Activated CD8-positive, alpha-beta T cell treated with anti-CD3 and anti-CD28 coated beads for 36 hours (primary cell): ENCODE measurements at regions not wholly inside any gene's neighbourhood (a gene's known extent, or its start where the extent isn't known, plus 50 kb on each side); places are given as distances from the start of the nearest gene placed in this dataset.

ENCODE experiments used
- ATAC-seq: fragments of 200-7000 bp; cut with Tn5 transposase; one replicate; pipeline ENCODE4 v1.10.0; 2021; ENCODE audit warnings: mild to moderate bottlenecking, moderate library complexity
- CTCF ChIA-PET: fragments of 350-600 bp; sonication (Branson Sonifier 250); formaldehyde crosslinking; loops from one replicate; lab custom pipeline; 2021; ENCODE audit warnings: antibody characterized with exemption; lab: Charles Lee
- POLR2A ChIA-PET: fragments of 350-600 bp; sonication (Branson Sonifier 250); formaldehyde crosslinking; loops from one replicate; lab custom pipeline; 2021; ENCODE audit warnings: antibody characterized with exemption; lab: Charles Lee
- DNase-seq: peaks from one replicate; pipeline ENCODE4 v3.0.0-alpha.2; 2020
- H3K27ac Mint-ChIP-seq: one replicate; pipeline ENCODE4 v1.8.0; 2021; ENCODE audit warnings: mild to moderate bottlenecking, mixed read lengths
- H3K27me3 Mint-ChIP-seq: one replicate; pipeline ENCODE4 v1.8.0; 2021; ENCODE audit warnings: mixed read lengths
- H3K36me3 Mint-ChIP-seq: one replicate; pipeline ENCODE4 v1.8.0; 2021; ENCODE audit warnings: low read depth, mixed read lengths
- H3K4me1 Mint-ChIP-seq: one replicate; pipeline ENCODE4 v1.8.0; 2021; ENCODE audit warnings: low read depth, mixed read lengths
- H3K4me3 Mint-ChIP-seq: one replicate; pipeline ENCODE4 v1.8.0; 2021; ENCODE audit warnings: mild to moderate bottlenecking, moderate library complexity, mixed read lengths
- H3K9me3 Mint-ChIP-seq: one replicate; pipeline ENCODE4 v1.8.0; 2021; ENCODE audit warnings: mixed read lengths
- intact Hi-C: fragments of 100-400 bp; cut with micrococcal nuclease; formaldehyde crosslinking; loops from one replicate; pipeline ENCODE4 v1.10.0; 2022
- TF ChIP-seq, protein P1 (sequence below): fragments of 200-600 bp; IDR thresholded peaks from one replicate; pipeline ENCODE4 v1.8.0; 2022; ENCODE audit warnings: antibody characterized with exemption, mild to moderate bottlenecking

DNA sequence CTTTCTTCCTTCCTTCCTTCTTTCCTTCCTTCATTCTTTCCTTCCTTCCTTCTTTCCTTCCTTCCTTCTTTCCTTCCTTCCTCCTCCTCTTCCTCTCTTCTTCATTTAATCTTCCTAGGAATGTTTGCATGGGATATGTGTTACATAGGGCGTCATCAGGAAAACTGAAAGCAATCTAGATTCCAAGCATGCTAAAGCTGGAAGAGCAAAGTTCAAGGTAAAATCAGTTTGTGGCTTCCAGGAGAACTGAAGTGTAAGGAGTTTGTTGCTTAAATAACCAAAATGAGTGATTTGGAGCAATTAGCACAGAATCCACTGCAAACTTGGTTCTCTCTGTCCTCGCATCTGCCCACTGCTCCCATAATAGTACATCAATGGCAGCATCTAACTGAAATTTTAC, 716.2 kb downstream of the GBE1 start:
- TF ChIP-seq, protein P1, sequence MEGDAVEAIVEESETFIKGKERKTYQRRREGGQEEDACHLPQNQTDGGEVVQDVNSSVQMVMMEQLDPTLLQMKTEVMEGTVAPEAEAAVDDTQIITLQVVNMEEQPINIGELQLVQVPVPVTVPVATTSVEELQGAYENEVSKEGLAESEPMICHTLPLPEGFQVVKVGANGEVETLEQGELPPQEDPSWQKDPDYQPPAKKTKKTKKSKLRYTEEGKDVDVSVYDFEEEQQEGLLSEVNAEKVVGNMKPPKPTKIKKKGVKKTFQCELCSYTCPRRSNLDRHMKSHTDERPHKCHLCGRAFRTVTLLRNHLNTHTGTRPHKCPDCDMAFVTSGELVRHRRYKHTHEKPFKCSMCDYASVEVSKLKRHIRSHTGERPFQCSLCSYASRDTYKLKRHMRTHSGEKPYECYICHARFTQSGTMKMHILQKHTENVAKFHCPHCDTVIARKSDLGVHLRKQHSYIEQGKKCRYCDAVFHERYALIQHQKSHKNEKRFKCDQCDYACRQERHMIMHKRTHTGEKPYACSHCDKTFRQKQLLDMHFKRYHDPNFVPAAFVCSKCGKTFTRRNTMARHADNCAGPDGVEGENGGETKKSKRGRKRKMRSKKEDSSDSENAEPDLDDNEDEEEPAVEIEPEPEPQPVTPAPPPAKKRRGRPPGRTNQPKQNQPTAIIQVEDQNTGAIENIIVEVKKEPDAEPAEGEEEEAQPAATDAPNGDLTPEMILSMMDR, result no peak
- ChIA-PET CTCF (no interaction called here), POLR2A (no interaction called here)
- Mint-ChIP-seq H3K27me3 (no peaks in the 10 kb centered on the region), H3K27ac (no peak overlapping the region), H3K4me1 (no peaks in the 10 kb centered on the region), H3K4me3 (no peak overlapping the region), H3K36me3 (no peaks in the 10 kb centered on the region), H3K9me3 (peaks cover 4% of the 10 kb centered on the region)
- DNase-seq (no peak), ATAC-seq (no peak)
- intact Hi-C loops, result no loop called here

GRCh38 chr3:81043660-81044199, 717.7 kb downstream of the GBE1 start:
- no peak overlapping the region for H3K27ac Mint-ChIP-seq
- POLR2A ChIA-PET, result no interaction called here
- H3K4me3 Mint-ChIP-seq, result no peak overlapping the region
- DNase-seq (no peak), ATAC-seq (no peak)
- H3K27me3 Mint-ChIP-seq, result no peaks in the 10 kb centered on the region
- TF ChIP-seq, protein P1, result no peak
- no peaks in the 10 kb centered on the region for H3K36me3 Mint-ChIP-seq
- intact Hi-C loops, result no loop called here
- CTCF ChIA-PET, result no interaction called here
- H3K4me1 Mint-ChIP-seq, result no peaks in the 10 kb centered on the region
- H3K9me3 Mint-ChIP-seq, result peaks cover 5% of the 10 kb centered on the region

GRCh38 chr3:81043009-81043408, 718.4 kb downstream of the GBE1 start:
- H3K4me3 Mint-ChIP-seq, result no peak overlapping the region
- no peaks in the 10 kb centered on the region for H3K4me1 Mint-ChIP-seq
- ATAC-seq, result no peak
- no peaks in the 10 kb centered on the region for H3K36me3 Mint-ChIP-seq
- H3K9me3 Mint-ChIP-seq, result peaks cover 5% of the 10 kb centered on the region
- no peak overlapping the region for H3K27ac Mint-ChIP-seq
- no peaks in the 10 kb centered on the region for H3K27me3 Mint-ChIP-seq
- intact Hi-C loops, result no loop called here
- no peak for DNase-seq
- CTCF ChIA-PET, result no interaction called here
- POLR2A ChIA-PET, result no interaction called here
- TF ChIP-seq, protein P1, result no peak

- no peak for DNase-seq
- Mint-ChIP-seq H3K4me1 (no peaks in the 10 kb centered on the region), H3K9me3 (peaks cover 5% of the 10 kb centered on the region), H3K27me3 (no peaks in the 10 kb centered on the region), H3K4me3 (no peak overlapping the region), H3K27ac (no peak overlapping the region), H3K36me3 (no peaks in the 10 kb centered on the region)
- TF ChIP-seq, protein P1, result no peak
- POLR2A ChIA-PET, result no interaction called here
- CTCF ChIA-PET, result no interaction called here
- intact Hi-C loops, result no loop called here
- no peak for ATAC-seq
These were observed 720.1 kb downstream of the GBE1 start for GRCh38 chr3:81041331-81041730.

DNA sequence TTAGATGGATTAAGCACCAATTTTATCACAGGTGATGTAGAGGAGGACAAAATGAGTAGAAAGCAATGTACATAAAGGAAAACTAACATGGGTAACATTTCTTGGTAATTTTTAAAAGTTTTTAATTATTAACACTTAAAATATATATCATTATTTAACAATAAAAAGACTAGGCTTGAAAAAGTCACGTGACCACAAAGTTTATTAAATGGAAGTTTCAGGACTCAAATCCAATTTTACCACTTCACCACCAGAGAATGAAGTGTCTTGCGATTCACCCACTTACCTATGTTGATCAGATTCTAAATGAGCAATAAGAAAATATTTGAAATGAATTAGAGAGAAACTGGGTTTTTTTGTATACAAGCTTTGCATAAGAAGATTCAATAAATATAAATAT, 721.3 kb downstream of the GBE1 start:
- POLR2A ChIA-PET, result no interaction called here
- peaks cover 3% of the 10 kb centered on the region for H3K9me3 Mint-ChIP-seq
- H3K27ac Mint-ChIP-seq, result no peak overlapping the region
- DNase-seq (no peak), ATAC-seq (no peak)
- H3K4me1 Mint-ChIP-seq, result no peaks in the 10 kb centered on the region
- H3K4me3 Mint-ChIP-seq, result no peak overlapping the region
- CTCF ChIA-PET, result no interaction called here
- no peaks in the 10 kb centered on the region for H3K27me3 Mint-ChIP-seq
- TF ChIP-seq, protein P1, result no peak
- intact Hi-C loops, result no loop called here
- H3K36me3 Mint-ChIP-seq, result no peaks in the 10 kb centered on the region
